AML-193 (cell line): ENCODE measurements at regions not wholly inside any gene's neighbourhood (a gene's known extent, or its start where the extent isn't known, plus 50 kb on each side); places are given as distances from the start of the nearest gene placed in this dataset.

Experiments
- DNase-seq, 2 experiments: peaks; one replicate each; lab custom pipeline; 2025; lab: John Stamatoyannopoulos, UW

- DNase-seq, result no peak
Observed at GRCh38 chr4:56286763-56287162, 100.5 kb downstream of the AASDH start.

GRCh38 chr4:56283375-56283774, 103.9 kb downstream of the AASDH start:
- DNase-seq, result no peak

GRCh38 chr4:56282004-56282403, 105.3 kb downstream of the AASDH start:
- no peak for DNase-seq

GRCh38 chr4:56276547-56276946, 110.7 kb downstream of the AASDH start:
- DNase-seq, result no peak

- no peak for DNase-seq
Observed at GRCh38 chr4:56273391-56273790, 113.9 kb downstream of the AASDH start.

GRCh38 chr4:56272927-56273326, 114.4 kb downstream of the AASDH start:
- DNase-seq, result no peak

GRCh38 chr4:56272003-56272402, 115.3 kb downstream of the AASDH start:
- DNase-seq, result no peak

GRCh38 chr4:56271131-56271530, 116.2 kb downstream of the AASDH start:
- DNase-seq, result no peak

GRCh38 chr4:56267558-56267957, 119.7 kb downstream of the AASDH start:
- DNase-seq, result no peak

GRCh38 chr4:56264873-56265272, 122.4 kb downstream of the AASDH start:
- DNase-seq, result no peak

- DNase-seq, result no peak
Observed at GRCh38 chr4:56261027-56261426, 126.3 kb downstream of the AASDH start.

GRCh38 chr4:56260320-56260719, 127.0 kb downstream of the AASDH start:
- DNase-seq, result no peak

- no peak for DNase-seq
Observed at GRCh38 chr4:56259655-56260054, 127.6 kb downstream of the AASDH start.

- no peak for DNase-seq
Observed at GRCh38 chr4:56255820-56256219, 131.5 kb downstream of the AASDH start.

GRCh38 chr4:56253666-56254305, 133.5 kb downstream of the AASDH start:
- DNase-seq, result no peak

GRCh38 chr4:56252561-56253152, 134.6 kb downstream of the AASDH start:
- DNase-seq, result no peak

GRCh38 chr4:56251556-56251955, 135.7 kb downstream of the AASDH start:
- no peak for DNase-seq

GRCh38 chr4:56250776-56251175, 136.5 kb downstream of the AASDH start:
- DNase-seq, result no peak

GRCh38 chr4:56247646-56248045, 139.6 kb downstream of the AASDH start:
- no peak for DNase-seq

- no peak for DNase-seq
Observed at GRCh38 chr4:56246233-56246610, 141.1 kb downstream of the AASDH start.

- no peak for DNase-seq
Observed at GRCh38 chr4:56245547-56246232, 141.6 kb downstream of the AASDH start.

GRCh38 chr4:56244681-56245080, 142.6 kb downstream of the AASDH start:
- DNase-seq, result no peak

- no peak for DNase-seq
Observed at GRCh38 chr4:56243107-56243506, 144.2 kb downstream of the AASDH start.

- DNase-seq, result no peak
Observed at GRCh38 chr4:56241500-56241899, 145.8 kb downstream of the AASDH start.
